ENCODE measurements at regions not wholly inside any gene's neighbourhood (a gene's known extent, or its start where the extent isn't known, plus 50 kb on each side); places are given as distances from the start of the nearest gene placed in this dataset.

- no peak for DNase-seq
Observed at GRCh38 chr16:11447272-11447671, 102.0 kb downstream of the RMI2 start.

- DNase-seq: no peak
Observed at GRCh38 chr16:11447836-11448235, 102.6 kb downstream of the RMI2 start.

GRCh38 chr16:11448796-11449416, 103.6 kb downstream of the RMI2 start:
- no peak for DNase-seq

GRCh38 chr16:11449716-11450115, 104.5 kb downstream of the RMI2 start:
- DNase-seq: no peak

GRCh38 chr16:11450136-11450535, 104.9 kb downstream of the RMI2 start:
- no peak for DNase-seq

- DNase-seq: no peak
Observed at GRCh38 chr16:11452298-11452697, 107.0 kb downstream of the RMI2 start.

GRCh38 chr16:11452746-11453389, 107.6 kb downstream of the RMI2 start:
- DNase-seq: no peak

- DNase-seq: no peak
Observed at GRCh38 chr16:11456741-11457140, 111.5 kb downstream of the RMI2 start.

GRCh38 chr16:11459722-11460121, 114.5 kb downstream of the RMI2 start:
- DNase-seq: no peak

GRCh38 chr16:11460820-11461594, 115.7 kb downstream of the RMI2 start:
- no peak for DNase-seq

- no peak for DNase-seq
Observed at GRCh38 chr16:11461595-11461990, 116.3 kb downstream of the RMI2 start.

- DNase-seq: no peak
Observed at GRCh38 chr16:11462036-11462435, 116.8 kb downstream of the RMI2 start.

- DNase-seq: no peak
Observed at GRCh38 chr16:11462861-11463260, 117.6 kb downstream of the RMI2 start.

GRCh38 chr16:11464241-11464640, 119.0 kb downstream of the RMI2 start:
- no peak for DNase-seq

GRCh38 chr16:11465675-11466074, 120.4 kb downstream of the RMI2 start:
- DNase-seq: no peak

GRCh38 chr16:11470676-11471415, 115.9 kb downstream of the LITAF start:
- no peak for DNase-seq

- DNase-seq: no peak
Observed at GRCh38 chr16:11471548-11471947, 115.2 kb downstream of the LITAF start.

- no peak for DNase-seq
Observed at GRCh38 chr16:11472410-11472809, 114.3 kb downstream of the LITAF start.

GRCh38 chr16:11472851-11473250, 113.9 kb downstream of the LITAF start:
- no peak for DNase-seq

GRCh38 chr16:11473728-11474127, 113.0 kb downstream of the LITAF start:
- DNase-seq: no peak

GRCh38 chr16:11474617-11475291, 112.0 kb downstream of the LITAF start:
- DNase-seq: no peak

GRCh38 chr16:11475896-11476630, 110.7 kb downstream of the LITAF start:
- DNase-seq: no peak
